Transverse colon (tissue), 4 donors: ENCODE measurements at regions not wholly inside any gene's neighbourhood (a gene's known extent, or its start where the extent isn't known, plus 50 kb on each side); places are given as distances from the start of the nearest gene placed in this dataset.

Experiments
- DNase-seq: peaks from one replicate; pipeline ENCODE4 v3.0.0-alpha.2; 2019
- H3K27ac ChIP-seq, 4 donors: fragments of 200-600 bp; sonication (generic); 2 replicates each; pipeline ENCODE4 v1.5.1; 2016 to 2018; ENCODE audit warnings: inconsistent platforms in 4 of 4
- H3K27me3 ChIP-seq: fragments of 200-600 bp; sonication (generic); 2 replicates; pipeline ENCODE4 v1.5.1; 2017; ENCODE audit warnings: inconsistent platforms
- H3K36me3 ChIP-seq, 4 donors: fragments of 200-600 bp; sonication (generic); 2 replicates each; pipeline ENCODE4 v1.5.1; 2017 to 2019; ENCODE audit warnings: inconsistent platforms in 4 of 4
- H3K4me1 ChIP-seq, 4 donors: fragments of 200-600 bp; sonication (generic); 2 replicates each; pipeline ENCODE4 v1.5.1; 2017 to 2020; ENCODE audit warnings: inconsistent platforms in 4 of 4
- H3K4me3 ChIP-seq, 4 donors: fragments of 200-600 bp; sonication (generic); 1 replicate in 1 of 4; 2 replicates in 3 of 4; pipeline versions ENCODE4 v1.5.1 to v1.6.1; 2017 to 2019; ENCODE audit warnings: inconsistent platforms in 4 of 4
- H3K9me3 ChIP-seq, 2 donors: fragments of 200-600 bp; sonication (generic); 2 replicates each; pipeline ENCODE4 v1.5.1; 2017 to 2019; ENCODE audit warnings: inconsistent platforms in 2 of 2
- EP300 ChIP-seq: sonication (generic); formaldehyde crosslinking; IDR thresholded peaks from one replicate; pipeline ENCODE4 v1.6.1; 2017; ENCODE audit warnings: antibody characterized with exemption, low read depth
- POLR2A ChIP-seq: fragments of 450-650 bp; IDR thresholded peaks from one replicate; pipeline ENCODE4 v1.6.1; 2016; ENCODE audit warnings: antibody characterized with exemption, mild to moderate bottlenecking, moderate library complexity
- POLR2AphosphoS5 ChIP-seq, 3 donors: sonication (generic); formaldehyde crosslinking; IDR thresholded peaks; one replicate each; pipeline ENCODE4 v1.6.1; 2016; ENCODE audit warnings: antibody characterized with exemption in 3 of 3
- WGBS, 2 donors: methylation state at CpG; one replicate each; pipeline ENCODE4 v1.1.5; 2018; ENCODE audit warnings: low coverage in 1 of 2; 5-methylcytosine and 5-hydroxymethylcytosine counted together
- in situ Hi-C, 4 donors: fragments of 200-750 bp; cut with MboI; loops; one replicate each; pipeline versions ENCODE4 v1.15.0 to v1.15.1; 2017; ENCODE audit warnings: low sequenced_read_pairs in 3 of 4, low pct_ligation_motif_present in 1 of 4, low pct_unique_long_range_greater_than_20kb in 1 of 4
- intact Hi-C: fragments of 100-400 bp; cut with DNase I; formaldehyde crosslinking; loops from one replicate; pipeline ENCODE4 v1.15.1; 2023; ENCODE audit warnings: low total_unique reads
- TF ChIP-seq, protein P1 (sequence below), 5 experiments: fragments of 200-600 bp in 3 of 5; fragments of 450-650 bp in 2 of 5; sonication (generic) in 3 of 5; IDR thresholded peaks; 1 replicate in 2 of 5; 2 replicates in 3 of 5; pipeline ENCODE4 v1.5.1; 2016 to 2017; ENCODE audit warnings: antibody characterized with exemption in 5 of 5, inconsistent platforms in 3 of 5, mild to moderate bottlenecking in 2 of 5, moderate library complexity in 1 of 5

DNA sequence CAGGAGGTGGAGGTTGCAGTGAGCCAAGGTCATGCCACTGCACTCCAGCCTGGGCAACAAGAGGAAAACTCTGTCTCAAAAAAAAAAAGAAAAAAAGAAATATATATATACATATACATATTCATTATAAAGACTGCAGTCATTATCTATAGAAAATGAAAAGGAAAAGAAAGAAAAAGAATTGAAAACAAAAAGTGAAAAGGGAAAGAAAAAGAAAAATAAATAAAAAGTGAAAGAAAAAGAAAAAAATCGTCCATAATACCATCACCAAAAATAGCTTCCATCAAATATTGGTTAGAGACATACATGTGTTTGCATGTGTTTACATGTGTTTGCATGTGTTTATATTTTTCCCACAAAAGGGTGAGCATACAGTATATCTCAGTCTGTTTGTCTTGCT is 105.5 kb upstream of the PARD3 start:
- no peak overlapping the region for H3K27ac ChIP-seq
- in situ Hi-C loops (no loop called here), intact Hi-C loops (no loop called here)
- H3K27me3 ChIP-seq, result no peaks in the 10 kb centered on the region
- peaks cover 8 to 14% of the 10 kb centered on the region in 2 donors for H3K9me3 ChIP-seq
- H3K36me3 ChIP-seq, result no peaks in the 10 kb centered on the region
- TF ChIP-seq POLR2A, result no peak
- TF ChIP-seq, protein P1, sequence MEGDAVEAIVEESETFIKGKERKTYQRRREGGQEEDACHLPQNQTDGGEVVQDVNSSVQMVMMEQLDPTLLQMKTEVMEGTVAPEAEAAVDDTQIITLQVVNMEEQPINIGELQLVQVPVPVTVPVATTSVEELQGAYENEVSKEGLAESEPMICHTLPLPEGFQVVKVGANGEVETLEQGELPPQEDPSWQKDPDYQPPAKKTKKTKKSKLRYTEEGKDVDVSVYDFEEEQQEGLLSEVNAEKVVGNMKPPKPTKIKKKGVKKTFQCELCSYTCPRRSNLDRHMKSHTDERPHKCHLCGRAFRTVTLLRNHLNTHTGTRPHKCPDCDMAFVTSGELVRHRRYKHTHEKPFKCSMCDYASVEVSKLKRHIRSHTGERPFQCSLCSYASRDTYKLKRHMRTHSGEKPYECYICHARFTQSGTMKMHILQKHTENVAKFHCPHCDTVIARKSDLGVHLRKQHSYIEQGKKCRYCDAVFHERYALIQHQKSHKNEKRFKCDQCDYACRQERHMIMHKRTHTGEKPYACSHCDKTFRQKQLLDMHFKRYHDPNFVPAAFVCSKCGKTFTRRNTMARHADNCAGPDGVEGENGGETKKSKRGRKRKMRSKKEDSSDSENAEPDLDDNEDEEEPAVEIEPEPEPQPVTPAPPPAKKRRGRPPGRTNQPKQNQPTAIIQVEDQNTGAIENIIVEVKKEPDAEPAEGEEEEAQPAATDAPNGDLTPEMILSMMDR (IDR thresholded peaks at IDR 0.05), result no peak
- TF ChIP-seq EP300, result no peak
- TF ChIP-seq POLR2AphosphoS5 (IDR thresholded peaks at IDR 0.05), result no peak
- no peak overlapping the region for H3K4me3 ChIP-seq
- no peak for DNase-seq
- WGBS, 2 donors, result 63 to 77% methylated on average over 1 of the region's 1 CpG
- no peaks in the 10 kb centered on the region for H3K4me1 ChIP-seq

DNA sequence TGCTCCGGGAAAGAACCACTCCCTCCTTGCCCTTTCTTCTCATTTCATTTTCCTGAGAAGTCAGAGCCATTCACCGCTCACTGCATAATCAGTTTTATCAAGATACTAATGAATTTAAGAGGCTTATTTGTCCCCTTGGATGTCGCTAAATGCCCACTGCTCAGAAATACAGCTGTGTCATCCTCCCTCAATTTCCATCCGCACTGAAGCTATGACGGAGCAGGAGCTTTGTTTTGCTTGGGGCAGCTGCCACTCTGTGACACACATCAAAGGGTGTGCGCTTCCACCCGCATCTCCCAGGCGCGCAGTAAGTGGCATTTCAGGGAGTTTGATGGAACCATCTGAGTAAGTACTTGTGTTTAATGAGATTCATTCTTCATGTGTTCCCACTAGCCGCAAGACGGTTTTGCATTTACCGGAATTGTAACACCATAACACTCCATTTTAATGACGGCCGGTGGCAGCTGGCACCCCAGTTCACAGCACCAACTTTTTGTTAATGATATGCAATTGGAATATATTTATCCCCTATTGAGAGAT is 103.8 kb upstream of the PARD3 start:
- in situ Hi-C loops (no loop called here), intact Hi-C loops (no loop called here)
- no peak for TF ChIP-seq EP300
- no peak for TF ChIP-seq POLR2AphosphoS5 (IDR thresholded peaks at IDR 0.05)
- TF ChIP-seq, protein P1 (IDR thresholded peaks at IDR 0.05), result no peak
- no peak for TF ChIP-seq POLR2A
- Histone ChIP-seq H3K27ac (no peak overlapping the region), H3K9me3 (peaks cover 0 to under 1% of the 10 kb centered on the region in 2 donors), H3K36me3 (no peaks in the 10 kb centered on the region), H3K27me3 (no peaks in the 10 kb centered on the region), H3K4me3 (no peak overlapping the region), H3K4me1 (no peaks in the 10 kb centered on the region)
- WGBS, 2 donors, result 69 to 84% methylated on average over 3 to 14 of the region's 14 CpGs
- no peak for DNase-seq

DNA sequence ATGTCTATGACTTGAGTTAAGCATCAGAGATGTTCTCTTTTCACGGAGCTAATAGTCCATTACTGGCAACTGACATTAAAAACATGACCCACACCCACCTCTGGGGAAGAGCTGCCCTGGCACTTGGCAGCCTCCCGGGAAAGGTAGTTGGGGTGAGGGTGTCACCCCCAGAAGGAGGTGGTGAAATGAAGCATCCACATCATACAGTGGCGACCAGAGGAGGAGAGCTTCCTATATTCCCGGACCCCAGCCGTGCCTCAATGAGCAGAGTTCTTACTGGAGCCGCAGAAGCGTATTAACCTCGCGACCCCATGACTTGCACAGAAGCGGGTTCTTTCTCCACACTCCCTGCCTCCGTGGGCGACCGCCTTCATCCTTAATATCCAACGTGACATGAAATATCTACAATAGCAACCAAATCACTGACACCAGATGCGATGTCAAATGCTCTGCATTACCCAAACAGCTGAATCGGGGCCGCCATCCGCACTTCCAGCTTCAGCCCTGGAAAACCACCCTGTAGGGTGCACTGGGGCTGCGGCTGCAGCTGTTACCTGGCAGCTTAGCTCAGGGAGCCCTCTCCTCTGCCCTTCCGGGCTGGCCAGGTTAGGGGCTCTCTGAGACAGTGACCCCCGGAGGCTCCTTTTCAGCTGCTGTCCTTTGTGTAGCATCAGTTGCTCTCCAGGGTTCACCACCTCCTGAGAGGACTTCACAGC is 103.1 kb upstream of the PARD3 start:
- no peaks in the 10 kb centered on the region for H3K9me3 ChIP-seq
- H3K27ac ChIP-seq, result no peak overlapping the region
- DNase-seq, result no peak
- no peaks in the 10 kb centered on the region for H3K4me1 ChIP-seq
- in situ Hi-C loops (no loop called here), intact Hi-C loops (no loop called here)
- no peak overlapping the region for H3K4me3 ChIP-seq
- H3K36me3 ChIP-seq, result no peaks in the 10 kb centered on the region
- WGBS, 2 donors, result 88% methylated on average over 21 of the region's 21 CpGs; no CpG with 5 or more reads in 1 of the 2 donors
- no peaks in the 10 kb centered on the region for H3K27me3 ChIP-seq
- TF ChIP-seq POLR2AphosphoS5 (IDR thresholded peaks at IDR 0.05) (no peak), EP300 (no peak), POLR2A (no peak)
- TF ChIP-seq, protein P1 (IDR thresholded peaks at IDR 0.05), result no peak

DNA sequence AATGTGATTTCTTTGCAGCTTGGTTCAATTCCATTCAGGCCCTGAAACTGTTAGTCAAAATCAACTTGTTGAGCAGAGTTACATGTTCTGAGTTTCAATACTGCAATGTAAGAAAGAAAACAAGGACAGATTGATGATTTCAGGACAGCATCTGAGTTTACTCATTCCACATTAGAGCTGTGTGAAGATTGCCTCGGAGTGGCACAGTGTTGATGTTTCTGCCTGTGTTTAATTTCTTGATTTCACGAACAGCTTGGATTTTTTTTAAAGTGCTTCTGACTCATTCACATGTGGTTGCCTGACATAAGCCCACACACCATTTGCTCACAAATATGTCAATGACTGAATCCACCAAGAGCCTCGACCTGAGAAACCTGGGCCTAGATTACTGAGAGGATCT is 101.2 kb upstream of the PARD3 start:
- DNase-seq, result no peak
- H3K27me3 ChIP-seq, result no peaks in the 10 kb centered on the region
- no peak overlapping the region for H3K27ac ChIP-seq
- H3K4me3 ChIP-seq, result no peak overlapping the region
- TF ChIP-seq POLR2AphosphoS5 (IDR thresholded peaks at IDR 0.05), result no peak
- TF ChIP-seq POLR2A, result no peak
- no peak for TF ChIP-seq EP300
- TF ChIP-seq, protein P1 (IDR thresholded peaks at IDR 0.05), result no peak
- in situ Hi-C loops, result no loop called here
- no peaks in the 10 kb centered on the region for H3K4me1 ChIP-seq
- H3K36me3 ChIP-seq, result no peaks in the 10 kb centered on the region
- no peaks in the 10 kb centered on the region for H3K9me3 ChIP-seq
- WGBS, 2 donors, result 49 to 60% methylated on average over 3 of the region's 3 CpGs
- intact Hi-C loops, result no loop called here
